ENCODE measurements at regions not wholly inside any gene's neighbourhood (a gene's known extent, or its start where the extent isn't known, plus 50 kb on each side); places are given as distances from the start of the nearest gene placed in this dataset.

DNA sequence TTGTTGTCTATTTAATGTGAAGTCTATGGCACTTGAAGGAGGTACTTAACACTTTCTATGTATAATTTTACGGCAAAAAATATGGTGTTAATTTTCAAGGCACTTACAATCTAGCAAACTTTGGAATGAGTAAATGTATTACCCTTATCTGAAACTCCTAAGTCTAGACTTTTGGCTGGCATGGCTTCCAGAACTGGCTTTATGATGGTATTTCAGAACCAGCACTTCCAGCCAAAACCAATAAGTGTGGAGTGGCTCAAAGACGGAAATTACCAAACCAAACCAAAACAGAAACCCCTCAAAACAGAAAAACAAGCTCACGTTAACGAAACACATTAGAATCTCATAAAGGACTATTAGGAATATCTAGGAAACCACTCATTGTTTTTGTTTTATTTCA is 205.6 kb upstream of the HAND2 start:
- TF ChIP-seq, protein P1, sequence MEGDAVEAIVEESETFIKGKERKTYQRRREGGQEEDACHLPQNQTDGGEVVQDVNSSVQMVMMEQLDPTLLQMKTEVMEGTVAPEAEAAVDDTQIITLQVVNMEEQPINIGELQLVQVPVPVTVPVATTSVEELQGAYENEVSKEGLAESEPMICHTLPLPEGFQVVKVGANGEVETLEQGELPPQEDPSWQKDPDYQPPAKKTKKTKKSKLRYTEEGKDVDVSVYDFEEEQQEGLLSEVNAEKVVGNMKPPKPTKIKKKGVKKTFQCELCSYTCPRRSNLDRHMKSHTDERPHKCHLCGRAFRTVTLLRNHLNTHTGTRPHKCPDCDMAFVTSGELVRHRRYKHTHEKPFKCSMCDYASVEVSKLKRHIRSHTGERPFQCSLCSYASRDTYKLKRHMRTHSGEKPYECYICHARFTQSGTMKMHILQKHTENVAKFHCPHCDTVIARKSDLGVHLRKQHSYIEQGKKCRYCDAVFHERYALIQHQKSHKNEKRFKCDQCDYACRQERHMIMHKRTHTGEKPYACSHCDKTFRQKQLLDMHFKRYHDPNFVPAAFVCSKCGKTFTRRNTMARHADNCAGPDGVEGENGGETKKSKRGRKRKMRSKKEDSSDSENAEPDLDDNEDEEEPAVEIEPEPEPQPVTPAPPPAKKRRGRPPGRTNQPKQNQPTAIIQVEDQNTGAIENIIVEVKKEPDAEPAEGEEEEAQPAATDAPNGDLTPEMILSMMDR (IDR thresholded peaks at IDR 0.05) = no peak
- TF ChIP-seq POLR2A (IDR thresholded peaks at IDR 0.05) = no peak
